ENCODE measurements at regions not wholly inside any gene's neighbourhood (a gene's known extent, or its start where the extent isn't known, plus 50 kb on each side); places are given as distances from the start of the nearest gene placed in this dataset.

DNA sequence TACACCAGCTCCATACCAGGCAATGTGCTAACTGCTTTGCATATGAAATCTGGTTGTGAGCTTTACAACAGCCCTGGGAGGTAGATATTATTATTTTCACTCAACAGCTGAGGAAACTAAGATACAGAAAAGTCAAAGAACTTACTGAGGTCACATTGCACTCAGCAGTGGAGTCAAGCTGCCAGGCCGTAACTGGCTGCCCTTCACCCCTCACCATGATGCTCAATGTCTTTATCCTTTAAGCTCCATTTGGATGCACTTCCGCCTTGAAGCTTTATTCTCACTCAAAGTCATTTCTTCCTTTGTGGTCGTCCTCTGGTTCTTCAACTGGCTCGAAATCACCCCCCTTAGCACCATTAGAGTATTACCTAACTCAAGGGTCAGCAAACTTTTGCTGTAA lies 81.7 kb upstream of the RALGPS2 start:
- H3K9me3 ChIP-seq (ENCODE audit: control insufficient read depth in 4 of 4, low read length in 3 of 4): no peaks in the 10 kb centered on the region
- DNase-seq (ENCODE audit: low spot score): no peak
- WGBS: 86% methylated on average over 4 of the region's 4 CpGs
- TF ChIP-seq, protein P1, sequence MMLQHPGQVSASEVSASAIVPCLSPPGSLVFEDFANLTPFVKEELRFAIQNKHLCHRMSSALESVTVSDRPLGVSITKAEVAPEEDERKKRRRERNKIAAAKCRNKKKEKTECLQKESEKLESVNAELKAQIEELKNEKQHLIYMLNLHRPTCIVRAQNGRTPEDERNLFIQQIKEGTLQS (IDR thresholded peaks at IDR 0.05): no peak
- no peak for TF ChIP-seq YY1 (IDR thresholded peaks at IDR 0.05)
- TF ChIP-seq SP1 (IDR thresholded peaks at IDR 0.05): no peak
- TF ChIP-seq EGR1 (IDR thresholded peaks at IDR 0.05; ENCODE audit: low read depth in 2 of 2): no peak
- no peak for TF ChIP-seq FOXA2 (IDR thresholded peaks at IDR 0.05)
- TF ChIP-seq RAD21 (IDR thresholded peaks at IDR 0.05): no peak
- no peak for TF ChIP-seq TAF1 (conservative IDR thresholded peaks at IDR 0.05)
- no peak for TF ChIP-seq FOXA1 (IDR thresholded peaks at IDR 0.05)
- TF ChIP-seq GABPA (IDR thresholded peaks at IDR 0.05 in 1 of 2, conservative IDR thresholded peaks at IDR 0.05 in 1 of 2): no peak
- TF ChIP-seq RXRA (IDR thresholded peaks at IDR 0.05): no peak
- TF ChIP-seq, protein P2, sequence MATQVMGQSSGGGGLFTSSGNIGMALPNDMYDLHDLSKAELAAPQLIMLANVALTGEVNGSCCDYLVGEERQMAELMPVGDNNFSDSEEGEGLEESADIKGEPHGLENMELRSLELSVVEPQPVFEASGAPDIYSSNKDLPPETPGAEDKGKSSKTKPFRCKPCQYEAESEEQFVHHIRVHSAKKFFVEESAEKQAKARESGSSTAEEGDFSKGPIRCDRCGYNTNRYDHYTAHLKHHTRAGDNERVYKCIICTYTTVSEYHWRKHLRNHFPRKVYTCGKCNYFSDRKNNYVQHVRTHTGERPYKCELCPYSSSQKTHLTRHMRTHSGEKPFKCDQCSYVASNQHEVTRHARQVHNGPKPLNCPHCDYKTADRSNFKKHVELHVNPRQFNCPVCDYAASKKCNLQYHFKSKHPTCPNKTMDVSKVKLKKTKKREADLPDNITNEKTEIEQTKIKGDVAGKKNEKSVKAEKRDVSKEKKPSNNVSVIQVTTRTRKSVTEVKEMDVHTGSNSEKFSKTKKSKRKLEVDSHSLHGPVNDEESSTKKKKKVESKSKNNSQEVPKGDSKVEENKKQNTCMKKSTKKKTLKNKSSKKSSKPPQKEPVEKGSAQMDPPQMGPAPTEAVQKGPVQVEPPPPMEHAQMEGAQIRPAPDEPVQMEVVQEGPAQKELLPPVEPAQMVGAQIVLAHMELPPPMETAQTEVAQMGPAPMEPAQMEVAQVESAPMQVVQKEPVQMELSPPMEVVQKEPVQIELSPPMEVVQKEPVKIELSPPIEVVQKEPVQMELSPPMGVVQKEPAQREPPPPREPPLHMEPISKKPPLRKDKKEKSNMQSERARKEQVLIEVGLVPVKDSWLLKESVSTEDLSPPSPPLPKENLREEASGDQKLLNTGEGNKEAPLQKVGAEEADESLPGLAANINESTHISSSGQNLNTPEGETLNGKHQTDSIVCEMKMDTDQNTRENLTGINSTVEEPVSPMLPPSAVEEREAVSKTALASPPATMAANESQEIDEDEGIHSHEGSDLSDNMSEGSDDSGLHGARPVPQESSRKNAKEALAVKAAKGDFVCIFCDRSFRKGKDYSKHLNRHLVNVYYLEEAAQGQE (IDR thresholded peaks at IDR 0.05): no peak
- no peak for TF ChIP-seq HNF4G (IDR thresholded peaks at IDR 0.05)
- TF ChIP-seq HNF4A (conservative IDR thresholded peaks at IDR 0.05): no peak
- TF ChIP-seq, protein P3, sequence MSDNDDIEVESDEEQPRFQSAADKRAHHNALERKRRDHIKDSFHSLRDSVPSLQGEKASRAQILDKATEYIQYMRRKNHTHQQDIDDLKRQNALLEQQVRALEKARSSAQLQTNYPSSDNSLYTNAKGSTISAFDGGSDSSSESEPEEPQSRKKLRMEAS (IDR thresholded peaks at IDR 0.05): no peak
- TF ChIP-seq, protein P4, sequence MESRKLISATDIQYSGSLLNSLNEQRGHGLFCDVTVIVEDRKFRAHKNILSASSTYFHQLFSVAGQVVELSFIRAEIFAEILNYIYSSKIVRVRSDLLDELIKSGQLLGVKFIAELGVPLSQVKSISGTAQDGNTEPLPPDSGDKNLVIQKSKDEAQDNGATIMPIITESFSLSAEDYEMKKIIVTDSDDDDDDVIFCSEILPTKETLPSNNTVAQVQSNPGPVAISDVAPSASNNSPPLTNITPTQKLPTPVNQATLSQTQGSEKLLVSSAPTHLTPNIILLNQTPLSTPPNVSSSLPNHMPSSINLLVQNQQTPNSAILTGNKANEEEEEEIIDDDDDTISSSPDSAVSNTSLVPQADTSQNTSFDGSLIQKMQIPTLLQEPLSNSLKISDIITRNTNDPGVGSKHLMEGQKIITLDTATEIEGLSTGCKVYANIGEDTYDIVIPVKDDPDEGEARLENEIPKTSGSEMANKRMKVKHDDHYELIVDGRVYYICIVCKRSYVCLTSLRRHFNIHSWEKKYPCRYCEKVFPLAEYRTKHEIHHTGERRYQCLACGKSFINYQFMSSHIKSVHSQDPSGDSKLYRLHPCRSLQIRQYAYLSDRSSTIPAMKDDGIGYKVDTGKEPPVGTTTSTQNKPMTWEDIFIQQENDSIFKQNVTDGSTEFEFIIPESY (IDR thresholded peaks at IDR 0.05): no peak
- TF ChIP-seq JUND (IDR thresholded peaks at IDR 0.05): no peak
- no peak for TF ChIP-seq NR2F2 (IDR thresholded peaks at IDR 0.05)
- TF ChIP-seq, protein P5, sequence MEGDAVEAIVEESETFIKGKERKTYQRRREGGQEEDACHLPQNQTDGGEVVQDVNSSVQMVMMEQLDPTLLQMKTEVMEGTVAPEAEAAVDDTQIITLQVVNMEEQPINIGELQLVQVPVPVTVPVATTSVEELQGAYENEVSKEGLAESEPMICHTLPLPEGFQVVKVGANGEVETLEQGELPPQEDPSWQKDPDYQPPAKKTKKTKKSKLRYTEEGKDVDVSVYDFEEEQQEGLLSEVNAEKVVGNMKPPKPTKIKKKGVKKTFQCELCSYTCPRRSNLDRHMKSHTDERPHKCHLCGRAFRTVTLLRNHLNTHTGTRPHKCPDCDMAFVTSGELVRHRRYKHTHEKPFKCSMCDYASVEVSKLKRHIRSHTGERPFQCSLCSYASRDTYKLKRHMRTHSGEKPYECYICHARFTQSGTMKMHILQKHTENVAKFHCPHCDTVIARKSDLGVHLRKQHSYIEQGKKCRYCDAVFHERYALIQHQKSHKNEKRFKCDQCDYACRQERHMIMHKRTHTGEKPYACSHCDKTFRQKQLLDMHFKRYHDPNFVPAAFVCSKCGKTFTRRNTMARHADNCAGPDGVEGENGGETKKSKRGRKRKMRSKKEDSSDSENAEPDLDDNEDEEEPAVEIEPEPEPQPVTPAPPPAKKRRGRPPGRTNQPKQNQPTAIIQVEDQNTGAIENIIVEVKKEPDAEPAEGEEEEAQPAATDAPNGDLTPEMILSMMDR (IDR thresholded peaks at IDR 0.05; ENCODE audit: low read depth, low read length, missing input control): no peak
- H3K4me1 ChIP-seq (ENCODE audit: control insufficient read depth in 4 of 4, insufficient read depth in 4 of 4, low read length in 3 of 4): peaks cover 4 to 17% (median 14%) of the 10 kb centered on the region in 4 donors
- no peaks in the 10 kb centered on the region for H3K36me3 ChIP-seq (ENCODE audit: control insufficient read depth in 4 of 4, insufficient read depth in 3 of 4, low read depth in 1 of 4, low read length in 3 of 4)
- no peak overlapping the region for H3K4me3 ChIP-seq (ENCODE audit: low read depth in 1 of 3, low read length in 3 of 3)
- H3K9ac ChIP-seq (ENCODE audit: low read depth in 1 of 2, low read length in 2 of 2): no peak overlapping the region
- no peaks in the 10 kb centered on the region for H3K27me3 ChIP-seq (ENCODE audit: control insufficient read depth in 4 of 4, insufficient read depth in 4 of 4, low read length in 3 of 4)
- H3K27ac ChIP-seq (ENCODE audit: low read depth in 1 of 2, low read length in 2 of 2): peak overlapping the region in 1 of 2 donors; percentile 58
